ENCODE measurements at regions not wholly inside any gene's neighbourhood (a gene's known extent, or its start where the extent isn't known, plus 50 kb on each side); places are given as distances from the start of the nearest gene placed in this dataset.
"Not testable (repeated sequence)": the region's sequence is repeated elsewhere in the genome, so short reads cannot be mapped to it uniquely, and the experiment has no call there.

DNA sequence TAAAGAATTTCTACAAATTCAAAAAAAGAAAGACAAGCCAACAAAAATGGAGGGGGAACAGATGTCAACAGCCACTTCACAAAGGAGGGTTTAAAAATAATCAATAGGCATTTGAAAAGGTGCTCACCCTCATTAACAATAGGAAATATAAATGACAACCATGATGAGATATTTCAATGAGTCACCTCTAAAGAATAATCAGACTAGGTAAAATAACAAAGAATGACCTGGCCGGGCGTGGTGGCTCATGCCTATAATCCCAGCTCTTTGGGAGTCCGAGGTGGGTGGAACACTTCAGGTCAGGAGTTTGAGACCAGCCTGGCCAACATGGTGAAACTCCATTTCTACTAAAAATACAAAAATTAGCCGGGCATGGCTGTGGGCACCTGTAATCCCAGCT is 133.6 kb downstream of the KCNE4 start:
- TF ChIP-seq CTCF (IDR thresholded peaks at IDR 0.05; ENCODE audit: insufficient read depth in 1 of 2, low read depth in 1 of 2, low read length in 1 of 2, severe bottlenecking in 1 of 2, unreplicated experiment in 1 of 2), result no peak
- Histone ChIP-seq H3K36me3 (ENCODE audit: control insufficient read depth, insufficient read depth, low read length) (no peaks in the 10 kb centered on the region), H3K9me3 (no peaks in the 10 kb centered on the region), H3K27me3 (replicated peaks; ENCODE audit: control insufficient read depth, insufficient read depth, low read length) (no peaks in the 10 kb centered on the region), H3K4me3 (ENCODE audit: low read depth, low read length) (no peak overlapping the region), H3K4me1 (no peaks in the 10 kb centered on the region)
- DNase-seq, result no peak
- Mint-ChIP-seq H3K9me3 (ENCODE audit: unreplicated experiment) (no peaks in the 10 kb centered on the region), H3K27ac (ENCODE audit: unreplicated experiment) (no peak overlapping the region), H3K36me3 (ENCODE audit: insufficient read depth, unreplicated experiment) (no peaks in the 10 kb centered on the region), H3K4me1 (ENCODE audit: low read depth, unreplicated experiment) (peaks cover 6% of the 10 kb centered on the region), H3K27me3 (ENCODE audit: insufficient read depth, unreplicated experiment) (peaks cover 11% of the 10 kb centered on the region), H3K4me3 (ENCODE audit: unreplicated experiment) (no peak overlapping the region)
- intact Hi-C loops (cut with micrococcal nuclease; ENCODE audit: unreplicated experiment), result loop anchor here (5.0 kb wide), 1 partner anchor 213 kb away; no protein-coding TSS in a partner anchor
- ChIA-PET POLR2A (no interaction called here), CTCF (no interaction called here)
- BruUV-seq (replicated peaks), result no TSS peak

GRCh38 chr2:223187256-223187655 is 135.3 kb downstream of the KCNE4 start:
- no peak overlapping the region for H3K4me3 ChIP-seq (ENCODE audit: low read depth, low read length)
- no peak for DNase-seq
- H3K4me3 Mint-ChIP-seq (ENCODE audit: unreplicated experiment), result no peak overlapping the region
- ChIA-PET CTCF (no interaction called here), POLR2A (no interaction called here)
- intact Hi-C loops (cut with micrococcal nuclease; ENCODE audit: unreplicated experiment), result loop anchor here (5.0 kb wide), 1 partner anchor 215 kb away; no protein-coding TSS in a partner anchor
- H3K27me3 ChIP-seq (replicated peaks; ENCODE audit: control insufficient read depth, insufficient read depth, low read length), result no peaks in the 10 kb centered on the region
- peaks cover 6% of the 10 kb centered on the region for H3K4me1 Mint-ChIP-seq (ENCODE audit: low read depth, unreplicated experiment)
- H3K27ac Mint-ChIP-seq (ENCODE audit: unreplicated experiment), result no peak overlapping the region
- no peak for TF ChIP-seq CTCF (IDR thresholded peaks at IDR 0.05; ENCODE audit: insufficient read depth in 1 of 2, low read depth in 1 of 2, low read length in 1 of 2, severe bottlenecking in 1 of 2, unreplicated experiment in 1 of 2)
- H3K27me3 Mint-ChIP-seq (ENCODE audit: insufficient read depth, unreplicated experiment), result peaks cover 16% of the 10 kb centered on the region
- H3K9me3 Mint-ChIP-seq (ENCODE audit: unreplicated experiment), result no peaks in the 10 kb centered on the region
- BruUV-seq (replicated peaks), result no TSS peak
- H3K4me1 ChIP-seq, result no peaks in the 10 kb centered on the region
- no peaks in the 10 kb centered on the region for H3K36me3 ChIP-seq (ENCODE audit: control insufficient read depth, insufficient read depth, low read length)
- no peaks in the 10 kb centered on the region for H3K36me3 Mint-ChIP-seq (ENCODE audit: insufficient read depth, unreplicated experiment)
- H3K9me3 ChIP-seq, result no peaks in the 10 kb centered on the region

DNA sequence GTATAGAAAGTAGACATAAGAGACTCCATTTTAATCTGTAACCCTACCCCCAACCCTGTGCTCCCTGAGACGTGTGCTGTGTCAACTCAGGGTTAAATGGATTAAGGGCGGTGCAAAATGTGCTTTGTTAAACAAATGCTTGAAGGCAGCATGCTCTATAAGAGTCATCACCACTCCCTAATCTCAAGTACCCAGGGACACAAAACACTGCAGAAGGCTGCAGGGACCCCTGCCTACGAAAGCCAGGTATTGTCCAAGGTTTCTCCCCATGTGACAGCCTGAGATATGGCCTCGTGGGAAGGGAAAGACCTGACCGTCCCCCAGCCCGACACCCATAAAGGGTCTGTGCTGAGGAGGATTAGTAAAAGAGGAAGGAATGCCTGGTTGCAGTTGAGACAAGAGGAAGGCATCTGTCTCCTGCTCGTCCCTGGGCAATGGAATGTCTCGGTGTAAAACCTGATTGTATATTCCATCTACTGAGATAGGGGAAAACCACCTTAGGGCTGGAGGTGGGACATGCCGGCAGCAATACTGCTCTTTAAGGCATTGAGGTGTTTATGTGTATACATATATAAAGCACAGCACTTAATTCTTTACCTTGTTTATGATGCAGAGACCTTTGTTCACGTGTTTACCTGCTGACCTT is 138.7 kb downstream of the KCNE4 start:
- H3K36me3 ChIP-seq (ENCODE audit: control insufficient read depth, insufficient read depth, low read length); CTCF ChIA-PET; H3K9me3 Mint-ChIP-seq (ENCODE audit: unreplicated experiment); H3K9me3 ChIP-seq; H3K27ac Mint-ChIP-seq (ENCODE audit: unreplicated experiment); H3K36me3 Mint-ChIP-seq (ENCODE audit: insufficient read depth, unreplicated experiment); POLR2A ChIA-PET; BruUV-seq (replicated peaks); DNase-seq; H3K4me1 ChIP-seq; intact Hi-C loops (cut with micrococcal nuclease; ENCODE audit: unreplicated experiment); H3K27me3 ChIP-seq (replicated peaks; ENCODE audit: control insufficient read depth, insufficient read depth, low read length); H3K4me3 ChIP-seq (ENCODE audit: low read depth, low read length); H3K4me3 Mint-ChIP-seq (ENCODE audit: unreplicated experiment); H3K4me1 Mint-ChIP-seq (ENCODE audit: low read depth, unreplicated experiment): not testable (repeated sequence)
- peaks cover 28% of the 10 kb centered on the region for H3K27me3 Mint-ChIP-seq (ENCODE audit: insufficient read depth, unreplicated experiment)

DNA sequence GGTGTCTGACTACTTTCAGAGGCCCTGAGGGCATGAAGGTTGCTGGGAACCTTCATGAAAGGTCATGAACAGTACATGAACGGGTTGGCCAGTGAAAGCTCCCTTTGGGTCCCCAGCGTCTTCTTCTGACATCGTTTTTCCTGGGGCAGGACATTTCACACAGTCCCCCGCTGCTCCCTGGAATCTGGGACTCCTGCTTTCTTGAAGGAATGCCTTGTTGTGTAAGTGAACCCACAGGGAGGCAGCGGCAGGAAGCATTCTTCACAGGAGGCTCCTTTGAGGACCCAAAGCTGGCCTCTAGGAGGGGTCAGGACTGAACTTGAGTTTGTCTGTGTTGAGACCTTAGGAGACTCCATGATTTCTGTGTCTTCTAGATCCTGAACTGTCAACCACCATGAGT is 144.3 kb downstream of the KCNE4 start:
- no peak overlapping the region for H3K4me3 Mint-ChIP-seq (ENCODE audit: unreplicated experiment)
- no peak overlapping the region for H3K27ac Mint-ChIP-seq (ENCODE audit: unreplicated experiment)
- intact Hi-C loops (cut with micrococcal nuclease; ENCODE audit: unreplicated experiment), result no loop called here

More for the DNA sequence above, 144.3 kb downstream of the KCNE4 start:
- no peak overlapping the region for H3K4me3 ChIP-seq (ENCODE audit: low read depth, low read length)
- Mint-ChIP-seq H3K36me3 (ENCODE audit: insufficient read depth, unreplicated experiment) (no peaks in the 10 kb centered on the region), H3K27me3 (ENCODE audit: insufficient read depth, unreplicated experiment) (peaks cover 29% of the 10 kb centered on the region), H3K9me3 (ENCODE audit: unreplicated experiment) (no peaks in the 10 kb centered on the region), H3K4me1 (ENCODE audit: low read depth, unreplicated experiment) (no peaks in the 10 kb centered on the region)
- H3K9me3 ChIP-seq, result no peaks in the 10 kb centered on the region
- CTCF ChIA-PET, result no interaction called here
- no TSS peak for BruUV-seq (replicated peaks)
- no peaks in the 10 kb centered on the region for H3K27me3 ChIP-seq (replicated peaks; ENCODE audit: control insufficient read depth, insufficient read depth, low read length)
- H3K4me1 ChIP-seq, result no peaks in the 10 kb centered on the region
- no peaks in the 10 kb centered on the region for H3K36me3 ChIP-seq (ENCODE audit: control insufficient read depth, insufficient read depth, low read length)
- no peak for DNase-seq
- TF ChIP-seq CTCF (IDR thresholded peaks at IDR 0.05; ENCODE audit: insufficient read depth in 1 of 2, low read depth in 1 of 2, low read length in 1 of 2, severe bottlenecking in 1 of 2, unreplicated experiment in 1 of 2), result no peak
- POLR2A ChIA-PET, result no interaction called here

Data from Caco-2 (cell line).